GM23248 (cell line): ENCODE measurements at regions not wholly inside any gene's neighbourhood (a gene's known extent, or its start where the extent isn't known, plus 50 kb on each side); places are given as distances from the start of the nearest gene placed in this dataset.

Experiments used
- DNase-seq: peaks from one replicate; pipeline ENCODE4 v3.0.0-alpha.2; 2015
- H2AFZ ChIP-seq: fragments of 200-600 bp; sonication (generic); 2 replicates; pipeline ENCODE4 v1.6.1; 2016; ENCODE audit warnings: antibody characterized with exemption
- H3F3A ChIP-seq: fragments of 200-600 bp; sonication (generic); 2 replicates; pipeline ENCODE4 v1.6.1; 2016; ENCODE audit warnings: mild to moderate bottlenecking, antibody characterized with exemption, mixed run types; ENCODE audit not compliant: insufficient read depth
- H3K27ac ChIP-seq: fragments of 200-600 bp; sonication (generic); 2 replicates; pipeline ENCODE4 v1.5.1; 2016; ENCODE audit warnings: mild to moderate bottlenecking
- H3K27me3 ChIP-seq: fragments of 200-600 bp; sonication (generic); replicated peaks from 2 replicates; pipeline ENCODE4 v1.6.1; 2016; ENCODE audit warnings: mild to moderate bottlenecking; ENCODE audit not compliant: insufficient read depth
- H3K36me3 ChIP-seq: fragments of 200-600 bp; sonication (generic); 2 replicates; pipeline ENCODE4 v1.6.1; 2016; ENCODE audit warnings: low read depth, mild to moderate bottlenecking
- H3K4me1 ChIP-seq: fragments of 200-600 bp; sonication (generic); 2 replicates; pipeline ENCODE4 v1.6.1; 2016; ENCODE audit warnings: mild to moderate bottlenecking; ENCODE audit not compliant: insufficient read depth
- H3K4me2 ChIP-seq: fragments of 200-600 bp; sonication (generic); one replicate; pipeline ENCODE4 v1.6.1; 2016; ENCODE audit warnings: mild to moderate bottlenecking; ENCODE audit not compliant: unreplicated experiment
- H3K4me3 ChIP-seq: fragments of 200-600 bp; sonication (generic); 2 replicates; pipeline ENCODE4 v1.5.1; 2016; ENCODE audit warnings: mild to moderate bottlenecking
- H3K79me2 ChIP-seq: fragments of 200-600 bp; sonication (generic); 2 replicates; pipeline ENCODE4 v1.6.1; 2016; ENCODE audit warnings: mild to moderate bottlenecking; ENCODE audit not compliant: insufficient read depth
- H3K9ac ChIP-seq: fragments of 200-600 bp; sonication (generic); 2 replicates; pipeline ENCODE4 v1.6.1; 2016; ENCODE audit warnings: mild to moderate bottlenecking
- H3K9me2 ChIP-seq: fragments of 200-600 bp; sonication (generic); 2 replicates; pipeline ENCODE4 v1.6.1; 2016; ENCODE audit warnings: mixed run types, mild to moderate bottlenecking, moderate library complexity; ENCODE audit not compliant: insufficient read depth
- H3K9me3 ChIP-seq: fragments of 200-600 bp; sonication (generic); one replicate; pipeline ENCODE4 v1.6.1; 2017; ENCODE audit warnings: low read depth
- H4K20me1 ChIP-seq: fragments of 200-600 bp; sonication (generic); 2 replicates; pipeline ENCODE4 v1.6.0; 2016; ENCODE audit not compliant: insufficient read depth
- EZH2 ChIP-seq: fragments of 200-600 bp; sonication (generic); IDR thresholded peaks from 2 replicates; pipeline ENCODE4 v1.6.1; 2018; ENCODE audit warnings: antibody characterized with exemption, mild to moderate bottlenecking; ENCODE audit not compliant: insufficient read depth, poor library complexity, severe bottlenecking
- EZH2phosphoT487 ChIP-seq: fragments of 200-600 bp; sonication (generic); IDR thresholded peaks from 2 replicates; pipeline ENCODE4 v1.6.1; 2018; ENCODE audit warnings: antibody characterized with exemption, moderate library complexity, mild to moderate bottlenecking, low read depth; ENCODE audit not compliant: insufficient read depth
- WGBS, 2 experiments: methylation state at CpG; one replicate each; pipeline ENCODE4 v1.1.6; 2015 to 2017; ENCODE audit warnings: low lambda C conversion rate in 2 of 2, low coverage in 1 of 2; ENCODE audit errors: missing lambda C conversion rate in 2 of 2; 5-methylcytosine and 5-hydroxymethylcytosine counted together
- in situ Hi-C: fragments of 300-500 bp; cut with MboI; formaldehyde crosslinking; loops from 2 replicates; pipeline ENCODE4 v1.15.0; 2020

DNA sequence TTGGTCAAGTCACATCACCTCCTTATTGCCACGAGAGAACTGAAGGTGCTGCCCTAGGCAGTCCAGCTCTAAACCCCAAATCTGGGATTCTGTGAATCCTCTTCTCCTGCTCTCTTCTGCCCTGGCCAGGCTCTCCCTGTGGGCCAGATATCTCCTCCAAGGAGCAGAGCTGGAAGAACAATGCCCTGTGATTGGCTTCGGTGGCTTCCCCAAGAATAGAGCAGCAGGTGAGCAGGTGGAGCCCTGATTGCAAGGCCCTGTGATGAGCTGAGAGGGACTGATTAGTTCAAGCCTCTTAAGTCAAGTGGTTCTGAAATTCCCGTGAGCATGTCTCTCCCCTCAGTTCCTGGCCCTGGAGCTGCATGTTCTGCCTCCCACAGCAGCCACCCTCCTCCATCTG, 175.3 kb upstream of the BRINP1 start:
- no peaks in the 10 kb centered on the region for H3F3A ChIP-seq
- no peaks in the 10 kb centered on the region for H4K20me1 ChIP-seq
- DNase-seq: no peak
- H3K9ac ChIP-seq: no peak overlapping the region
- H3K4me3 ChIP-seq: no peak overlapping the region
- H3K79me2 ChIP-seq: no peaks in the 10 kb centered on the region
- no peak for TF ChIP-seq EZH2phosphoT487
- TF ChIP-seq EZH2: no peak
- in situ Hi-C loops: no loop called here
- H3K27me3 ChIP-seq: no peaks in the 10 kb centered on the region
- no peak overlapping the region for H3K27ac ChIP-seq
- WGBS, 2 experiments: 30 to 45% methylated on average over 3 of the region's 3 CpGs
- H3K9me2 ChIP-seq: no peaks in the 10 kb centered on the region
- no peaks in the 10 kb centered on the region for H3K9me3 ChIP-seq
- H3K36me3 ChIP-seq: no peaks in the 10 kb centered on the region
- H3K4me1 ChIP-seq: no peaks in the 10 kb centered on the region
- no peak overlapping the region for H2AFZ ChIP-seq
- H3K4me2 ChIP-seq: no peak overlapping the region

DNA sequence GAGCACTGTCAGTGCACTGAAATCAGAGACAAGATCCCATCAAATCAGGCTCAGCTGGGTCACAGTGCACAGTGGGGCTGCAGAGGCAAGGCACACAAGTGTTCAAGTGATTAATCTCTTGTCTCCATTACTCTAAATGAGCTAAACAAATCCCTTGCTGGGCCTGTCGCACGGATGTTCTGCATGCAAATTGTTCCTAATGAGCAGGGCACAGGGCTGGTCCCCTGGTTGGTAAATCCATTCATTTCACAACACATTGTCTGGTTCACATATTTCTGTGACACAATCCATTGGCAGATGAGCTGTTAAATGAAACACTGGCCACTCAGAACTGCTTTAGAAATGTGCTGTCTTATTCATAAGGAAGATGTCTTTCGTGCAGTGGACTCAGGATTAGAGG, 167.9 kb upstream of the BRINP1 start:
- H3K79me2 ChIP-seq: no peaks in the 10 kb centered on the region

DNA sequence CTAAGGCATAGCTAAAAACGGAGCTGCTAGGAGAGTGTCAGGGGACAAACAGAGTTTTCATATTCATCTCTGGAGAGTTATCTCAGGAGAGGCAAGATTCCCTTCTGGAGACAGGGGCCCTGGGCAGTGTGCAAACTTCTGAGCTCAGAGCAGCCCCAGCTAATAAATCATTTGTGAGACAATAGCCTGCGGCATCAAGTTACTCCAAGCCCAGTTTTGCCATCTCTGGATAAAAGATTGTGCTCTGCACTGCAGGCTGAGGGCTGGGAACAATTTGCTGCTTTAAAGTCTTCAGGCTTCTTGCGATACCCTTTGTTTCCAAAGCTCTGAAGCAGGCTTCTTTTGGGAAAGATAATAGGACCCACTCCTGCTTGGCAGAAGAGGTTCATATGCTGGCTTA, 164.3 kb upstream of the BRINP1 start:
- no peak for TF ChIP-seq EZH2phosphoT487
- TF ChIP-seq EZH2: no peak
- no peak overlapping the region for H2AFZ ChIP-seq
- H3K9me2 ChIP-seq: no peaks in the 10 kb centered on the region
- H3K4me2 ChIP-seq: no peak overlapping the region
- H3K4me1 ChIP-seq: no peaks in the 10 kb centered on the region
- no peak overlapping the region for H3K9ac ChIP-seq
- no peaks in the 10 kb centered on the region for H3K9me3 ChIP-seq
- H3K27me3 ChIP-seq: peaks cover 7% of the 10 kb centered on the region
- H3K79me2 ChIP-seq: no peaks in the 10 kb centered on the region
- no peak for DNase-seq
- in situ Hi-C loops: no loop called here
- H3K36me3 ChIP-seq: no peaks in the 10 kb centered on the region
- no peak overlapping the region for H3K4me3 ChIP-seq
- 0 to 2% methylated on average over 3 of the region's 3 CpGs for WGBS, 2 experiments
- no peaks in the 10 kb centered on the region for H4K20me1 ChIP-seq
- no peak overlapping the region for H3K27ac ChIP-seq
- H3F3A ChIP-seq: no peaks in the 10 kb centered on the region

More for the DNA sequence above, 167.9 kb upstream of the BRINP1 start:
- WGBS, 2 experiments: 7 to 8% methylated on average over 2 to 3 of the region's 3 CpGs
- H3F3A ChIP-seq: no peaks in the 10 kb centered on the region
- H3K4me2 ChIP-seq: no peak overlapping the region
- no peaks in the 10 kb centered on the region for H3K9me3 ChIP-seq
- no peak for TF ChIP-seq EZH2
- no peak for TF ChIP-seq EZH2phosphoT487
- H3K9me2 ChIP-seq: no peaks in the 10 kb centered on the region
- in situ Hi-C loops: no loop called here
- no peak overlapping the region for H3K9ac ChIP-seq
- no peaks in the 10 kb centered on the region for H3K36me3 ChIP-seq
- no peak overlapping the region for H3K27ac ChIP-seq
- no peaks in the 10 kb centered on the region for H3K4me1 ChIP-seq
- peak; percentile 6 for DNase-seq
- no peak overlapping the region for H3K4me3 ChIP-seq
- peaks cover 5% of the 10 kb centered on the region; the same call in 1 of the 2 replicates for H3K27me3 ChIP-seq
- H4K20me1 ChIP-seq: no peaks in the 10 kb centered on the region
- no peak overlapping the region for H2AFZ ChIP-seq

DNA sequence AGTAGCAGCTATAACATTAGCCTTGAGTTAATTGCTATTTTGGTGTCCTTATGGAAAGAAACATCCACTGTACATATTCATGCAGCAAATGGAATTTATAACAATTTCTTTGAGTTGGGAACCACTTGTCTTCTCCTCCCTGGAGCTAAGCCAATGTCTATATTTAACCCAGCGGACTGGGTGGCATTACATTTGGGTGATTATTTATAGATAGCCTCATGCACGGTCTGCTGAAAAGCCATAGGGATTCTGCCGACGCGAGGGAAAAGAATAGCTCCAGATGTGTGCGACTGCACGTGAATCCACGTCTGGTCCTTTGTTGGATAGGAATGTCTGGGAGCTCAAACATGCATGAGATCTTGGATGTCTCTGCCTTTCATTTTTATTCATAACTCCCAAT, 157.5 kb upstream of the BRINP1 start:
- no peak for TF ChIP-seq EZH2
- TF ChIP-seq EZH2phosphoT487: no peak
- WGBS, 2 experiments: 2% methylated on average over 8 of the region's 8 CpGs
- no peaks in the 10 kb centered on the region for H3K9me2 ChIP-seq
- H3K9ac ChIP-seq: no peak overlapping the region
- no peak for DNase-seq
- in situ Hi-C loops: no loop called here
- H3K9me3 ChIP-seq: no peaks in the 10 kb centered on the region
- no peak overlapping the region for H3K4me3 ChIP-seq
- H3K79me2 ChIP-seq: no peaks in the 10 kb centered on the region
- no peaks in the 10 kb centered on the region for H4K20me1 ChIP-seq
- no peaks in the 10 kb centered on the region for H3K4me1 ChIP-seq
- no peak overlapping the region for H3K27ac ChIP-seq
- H2AFZ ChIP-seq: no peak overlapping the region
- H3F3A ChIP-seq: no peaks in the 10 kb centered on the region
- H3K36me3 ChIP-seq: no peaks in the 10 kb centered on the region
- H3K27me3 ChIP-seq: peaks cover 5% of the 10 kb centered on the region; the same call in 1 of the 2 replicates
- no peak overlapping the region for H3K4me2 ChIP-seq

DNA sequence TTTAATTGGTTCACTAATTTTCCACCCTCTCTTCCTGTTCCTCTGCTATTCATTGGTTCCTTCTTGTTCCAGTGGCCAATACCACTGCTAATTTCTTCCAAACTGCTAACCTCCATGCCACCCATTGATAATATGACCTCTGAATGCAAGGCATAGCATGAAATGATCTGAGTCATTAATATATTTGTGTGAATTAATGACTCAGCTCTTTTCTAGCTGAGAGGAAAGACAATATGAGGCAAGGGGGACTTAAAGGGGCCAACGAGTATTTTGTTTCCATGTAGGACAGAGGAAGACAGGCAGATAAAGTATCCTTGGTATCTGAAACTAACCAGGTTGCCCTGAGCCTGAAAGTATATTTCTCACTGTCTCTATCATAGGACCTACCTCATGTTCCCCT, 154.3 kb upstream of the BRINP1 start:
- Histone ChIP-seq H3K9me3 (no peaks in the 10 kb centered on the region), H3K9ac (no peak overlapping the region), H3K4me1 (no peaks in the 10 kb centered on the region), H3K36me3 (no peaks in the 10 kb centered on the region), H3K4me3 (no peak overlapping the region), H3K79me2 (no peaks in the 10 kb centered on the region), H3K4me2 (no peak overlapping the region), H3K27ac (no peak overlapping the region), H3K27me3 (peaks cover 2% of the 10 kb centered on the region; the same call in 1 of the 2 replicates), H4K20me1 (no peaks in the 10 kb centered on the region), H3K9me2 (no peaks in the 10 kb centered on the region), H2AFZ (no peak overlapping the region), H3F3A (no peaks in the 10 kb centered on the region)
- no peak for DNase-seq
- in situ Hi-C loops: no loop called here
- WGBS, 2 experiments: 0 to 14% methylated on average over 1 of the region's 1 CpG
- TF ChIP-seq EZH2phosphoT487 (no peak), EZH2 (no peak)
